ENCODE measurements at regions not wholly inside any gene's neighbourhood (a gene's known extent, or its start where the extent isn't known, plus 50 kb on each side); places are given as distances from the start of the nearest gene placed in this dataset.

- no peak for DNase-seq
Observed at GRCh38 chr1:82220754-82221153, 420.0 kb downstream of the ADGRL2 start.

- no peak for DNase-seq
Observed at GRCh38 chr1:82219841-82220240, 419.1 kb downstream of the ADGRL2 start.

DNA sequence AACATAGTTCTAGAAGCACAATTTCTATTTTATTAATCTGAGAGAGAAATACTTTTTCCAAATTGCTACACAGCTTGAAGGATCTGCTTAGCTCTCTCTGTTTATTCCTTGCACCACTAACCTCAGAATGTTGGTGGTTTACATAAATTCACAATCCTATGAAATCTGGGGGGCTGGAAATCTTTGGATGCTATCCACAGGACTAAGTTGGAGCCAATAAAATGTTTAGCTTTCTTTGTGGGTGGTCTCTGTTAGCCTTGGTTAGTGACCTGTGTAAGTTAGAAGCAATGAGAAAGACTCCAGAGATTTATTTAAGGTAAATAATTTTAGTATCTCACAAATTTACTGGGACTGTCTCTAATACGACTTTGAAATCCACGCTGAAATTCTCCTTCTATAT lies 418.1 kb downstream of the ADGRL2 start:
- DNase-seq: no peak

DNA sequence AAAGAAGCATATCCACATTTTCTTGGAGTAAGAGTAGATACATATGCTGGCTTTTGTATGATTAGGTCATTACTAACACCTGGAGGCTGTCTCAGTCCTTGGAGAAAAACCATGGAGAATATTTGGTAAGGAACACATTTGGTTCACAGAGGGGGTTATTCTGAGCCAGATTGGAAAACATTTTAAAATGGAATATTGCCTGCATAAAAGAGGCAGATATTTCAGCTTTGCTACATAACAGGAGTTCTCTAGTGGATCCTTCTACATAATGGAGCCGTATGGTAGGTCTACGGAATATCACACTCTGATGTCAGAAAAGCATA lies 415.1 kb downstream of the ADGRL2 start:
- no peak for DNase-seq

DNA sequence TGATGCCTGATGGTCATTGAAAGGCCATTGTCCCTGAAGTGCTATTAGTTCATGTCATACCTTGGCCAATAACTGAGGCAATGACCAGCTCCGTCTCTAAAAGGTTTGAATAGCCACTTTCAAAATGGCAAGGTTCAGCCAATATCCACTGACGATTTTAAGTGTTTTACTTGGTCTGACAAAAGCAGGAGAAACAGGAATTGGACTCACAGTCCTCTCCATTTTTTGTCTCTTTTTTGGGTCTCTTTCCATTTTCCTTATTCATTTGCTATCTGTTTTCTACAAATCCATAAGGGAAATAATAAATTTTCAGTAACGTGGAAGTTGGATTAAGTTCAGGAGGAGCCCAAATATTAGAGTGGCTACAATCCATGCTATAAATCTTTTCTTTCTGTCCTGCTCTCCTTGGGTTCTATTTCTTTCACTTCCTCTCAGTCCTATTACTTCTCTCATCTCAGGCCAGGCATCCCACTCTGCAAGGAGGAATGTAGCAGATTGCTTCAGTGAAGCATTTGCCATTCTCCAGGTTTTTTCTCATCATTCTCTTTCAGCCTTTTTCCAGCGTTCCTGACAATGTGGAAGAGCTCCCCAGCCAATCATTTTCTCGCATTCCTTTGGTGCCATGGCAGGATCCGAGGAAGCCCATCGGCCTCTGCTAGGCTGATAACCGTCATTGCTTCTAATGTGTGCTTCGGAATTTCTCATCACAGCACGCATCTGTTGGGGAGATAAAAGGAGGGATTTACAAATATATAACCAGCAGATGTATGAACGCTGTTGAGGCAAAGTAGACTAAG lies 414.5 kb downstream of the ADGRL2 start:
- DNase-seq: no peak

DNA sequence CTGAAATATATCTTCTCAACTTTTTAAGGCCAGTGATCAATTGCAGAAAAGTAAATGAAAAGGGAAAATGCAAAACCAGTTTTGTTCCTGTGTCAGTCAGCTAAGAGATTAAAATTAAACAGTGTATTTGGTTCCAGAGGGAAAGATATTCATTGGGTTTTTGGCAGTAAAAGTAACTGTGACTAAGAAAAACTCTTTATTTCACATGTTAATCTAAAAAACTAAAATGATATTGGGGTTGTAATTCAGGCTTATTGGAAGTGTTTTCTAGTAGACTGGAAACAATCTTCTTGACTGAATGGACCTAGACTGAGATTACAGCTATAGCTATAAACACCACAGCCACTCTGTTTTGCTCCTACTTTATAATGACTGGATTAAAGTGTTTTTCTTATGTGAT lies 413.9 kb downstream of the ADGRL2 start:
- no peak for DNase-seq

- no peak for DNase-seq
Observed at GRCh38 chr1:82197606-82198005, 396.9 kb downstream of the ADGRL2 start.

- DNase-seq: no peak
Observed at GRCh38 chr1:82195245-82195644, 394.5 kb downstream of the ADGRL2 start.

- no peak for DNase-seq
Observed at GRCh38 chr1:82185084-82185483, 384.4 kb downstream of the ADGRL2 start.

DNA sequence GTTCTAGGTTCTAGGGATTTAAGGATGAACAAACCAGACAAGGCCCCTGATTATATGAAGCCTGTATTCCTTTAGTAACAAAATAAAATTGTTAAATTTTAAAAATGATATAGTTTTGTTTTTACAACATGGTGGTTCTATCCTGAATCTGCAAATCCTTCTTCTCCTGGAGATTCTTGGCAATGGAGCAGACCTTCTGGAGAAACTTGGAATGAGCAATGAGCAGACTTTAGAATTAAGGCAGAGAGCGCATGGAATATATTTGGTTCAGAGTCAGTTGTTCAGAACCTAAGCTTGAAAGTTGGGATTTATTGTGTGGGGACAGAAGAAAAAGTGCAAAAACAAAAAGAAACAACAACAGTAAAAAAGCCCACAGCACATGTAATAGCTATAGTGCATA lies 381.1 kb downstream of the ADGRL2 start:
- no peak for DNase-seq

- DNase-seq: no peak
Observed at GRCh38 chr1:82179131-82179530, 378.4 kb downstream of the ADGRL2 start.

DNA sequence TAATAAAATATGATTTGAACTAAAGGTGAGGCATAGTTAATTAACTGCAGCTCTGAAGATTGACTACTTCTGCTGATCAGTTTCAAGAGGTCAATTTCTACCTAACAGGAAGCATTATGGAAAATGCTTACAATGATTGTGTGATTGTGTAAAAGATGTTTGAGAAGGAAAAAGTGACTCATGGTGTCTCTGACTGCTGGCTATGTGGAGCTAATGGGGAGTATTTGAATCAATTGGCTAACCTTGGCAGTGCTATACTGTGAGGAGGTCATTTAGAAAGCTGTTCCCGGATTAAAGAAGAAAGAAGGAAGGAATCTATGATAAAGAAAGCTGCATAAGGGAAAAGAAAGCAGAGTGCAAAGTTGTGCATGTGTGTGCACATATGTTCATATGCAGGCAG lies 376.5 kb downstream of the ADGRL2 start:
- DNase-seq: no peak

- DNase-seq: no peak
Observed at GRCh38 chr1:82171955-82172354, 371.2 kb downstream of the ADGRL2 start.

GRCh38 chr1:82168482-82168881 lies 367.7 kb downstream of the ADGRL2 start:
- no peak for DNase-seq

- DNase-seq: no peak
Observed at GRCh38 chr1:82165304-82165703, 364.6 kb downstream of the ADGRL2 start.

DNA sequence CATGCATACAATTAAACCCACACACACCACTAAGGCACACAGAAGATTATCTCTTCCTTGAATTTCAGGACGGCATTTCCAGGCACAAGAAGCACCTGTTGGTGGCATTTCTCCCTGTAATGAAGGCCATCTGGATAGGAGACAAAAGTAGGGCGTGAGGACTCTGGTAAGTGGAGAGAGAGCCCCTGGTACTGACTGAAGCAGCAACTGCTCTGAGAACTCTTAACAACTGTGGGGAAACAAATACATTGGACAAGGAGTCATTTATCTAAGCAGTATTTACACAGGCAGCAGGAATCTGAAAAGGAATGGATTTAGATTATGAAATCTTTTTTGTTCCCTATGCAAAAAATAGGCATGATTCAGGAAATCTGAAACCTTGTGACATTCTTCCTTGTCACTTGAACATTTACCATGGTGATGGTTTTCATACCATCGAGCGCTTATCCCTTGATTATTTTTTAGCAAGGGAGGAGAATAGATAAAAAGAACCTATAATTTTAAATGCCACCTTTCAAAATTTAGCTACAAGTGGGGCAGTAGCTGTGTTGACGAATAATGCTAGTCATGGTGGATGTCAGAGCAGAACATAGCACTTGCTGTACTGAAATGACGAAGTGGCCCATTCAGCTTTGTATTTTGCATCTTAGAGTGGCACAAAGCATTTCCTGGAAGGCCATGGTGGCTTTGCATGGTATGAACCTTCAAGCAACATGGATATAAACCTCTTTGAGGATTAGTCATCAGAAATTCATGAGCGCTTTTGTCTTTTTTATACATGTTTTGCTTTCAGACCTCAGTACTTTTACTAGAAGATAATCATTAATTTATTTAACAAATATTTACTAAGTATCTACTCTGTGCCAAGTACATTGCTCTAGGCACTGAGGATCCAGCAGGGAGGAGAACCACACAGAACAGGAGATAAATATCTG lies 362.0 kb downstream of the ADGRL2 start:
- DNase-seq: no peak

DNA sequence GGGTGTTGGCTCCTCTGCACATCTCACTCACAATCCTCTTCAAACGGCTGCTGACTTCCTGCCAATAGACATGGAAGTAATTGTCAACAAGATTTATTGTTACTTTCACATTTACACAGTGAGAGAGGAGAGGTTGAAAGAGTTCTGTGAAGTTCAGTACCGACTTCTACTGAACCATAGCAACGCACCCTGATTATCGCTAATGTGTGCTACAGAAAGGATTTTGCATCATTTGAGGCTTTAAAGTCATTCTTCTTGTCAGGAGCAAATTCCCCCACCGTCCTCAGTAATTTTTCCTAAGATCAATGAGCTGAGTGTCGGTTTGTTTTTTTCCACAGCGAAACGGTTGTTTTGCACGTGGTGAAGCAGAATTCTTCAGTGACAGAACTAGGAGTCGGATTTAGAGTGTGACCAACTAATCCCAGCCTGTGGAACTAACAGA lies 361.0 kb downstream of the ADGRL2 start:
- no peak for DNase-seq

GRCh38 chr1:82160903-82161302 lies 360.2 kb downstream of the ADGRL2 start:
- DNase-seq: no peak

DNA sequence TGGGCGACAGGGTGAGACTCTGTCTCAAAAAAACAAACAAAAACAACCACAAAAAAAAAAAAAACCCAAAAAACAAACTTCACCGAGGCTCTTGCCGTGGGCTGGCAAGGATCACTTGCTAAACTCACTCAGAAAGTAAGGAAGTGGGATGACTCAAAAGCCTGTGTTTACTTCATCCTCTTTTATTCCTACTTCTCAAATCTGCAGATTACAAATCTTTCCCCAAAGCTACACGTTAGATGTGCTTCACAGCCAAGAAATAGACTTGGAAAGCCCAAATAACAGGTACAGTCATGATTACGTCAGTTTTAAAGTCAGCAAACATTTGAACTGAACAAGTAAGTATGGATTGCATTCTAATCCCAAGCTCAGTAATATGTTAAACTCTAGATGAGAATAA lies 359.3 kb downstream of the ADGRL2 start:
- no peak for DNase-seq

DNA sequence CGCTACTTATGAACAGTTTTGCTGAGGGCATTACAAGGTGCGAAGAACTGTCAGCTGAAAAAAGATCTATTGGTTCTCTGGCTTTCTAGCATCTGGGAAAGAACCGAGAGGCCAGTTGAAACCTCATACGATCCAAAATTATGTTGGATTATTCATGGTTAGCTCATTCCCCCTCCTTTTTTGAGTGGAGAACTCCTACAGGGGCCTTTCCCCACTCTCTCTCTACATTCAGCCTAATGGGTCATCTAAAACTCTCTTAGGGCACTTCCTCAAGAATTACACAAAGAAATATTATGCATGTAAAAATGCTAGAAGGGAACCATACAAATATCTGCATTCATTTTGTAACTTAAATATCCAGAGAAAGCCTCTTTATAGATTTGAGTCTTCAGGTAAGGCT lies 358.2 kb downstream of the ADGRL2 start:
- DNase-seq: no peak

DNA sequence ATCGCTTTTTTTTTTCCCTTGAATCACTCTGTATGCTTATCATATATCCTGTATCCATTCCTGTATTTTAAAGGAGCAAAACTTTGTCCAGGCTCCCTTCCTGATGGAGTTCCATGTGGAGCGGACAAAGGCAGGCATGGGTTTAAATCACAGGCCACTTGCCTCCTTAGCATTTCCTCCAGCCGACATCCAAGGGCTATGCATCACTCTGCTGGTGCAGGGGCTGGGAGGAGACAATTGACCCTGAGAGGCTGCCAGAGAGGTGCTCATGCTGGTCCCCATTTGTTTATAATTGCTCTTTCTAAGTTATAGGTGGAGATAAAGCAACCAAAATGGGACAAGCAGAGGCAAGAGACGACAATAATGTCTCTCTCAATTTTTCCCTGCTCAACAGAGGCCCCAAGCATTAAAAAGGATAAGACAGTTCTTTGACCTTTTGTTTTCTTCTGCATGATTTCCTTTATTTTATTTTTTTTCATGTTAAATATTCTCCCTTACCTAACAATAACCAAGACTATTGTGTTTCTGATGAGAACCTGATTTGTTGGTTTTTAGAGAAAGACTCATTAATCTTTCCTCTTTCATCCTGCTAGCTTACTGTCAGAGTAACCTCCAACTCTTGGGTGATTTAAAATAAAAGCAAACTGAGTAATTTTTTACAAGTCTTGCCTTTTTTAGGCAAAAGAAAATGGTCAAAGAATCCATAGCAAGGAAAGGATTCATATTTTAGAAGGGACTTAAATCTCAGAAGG lies 353.7 kb downstream of the ADGRL2 start:
- DNase-seq: no peak

DNA sequence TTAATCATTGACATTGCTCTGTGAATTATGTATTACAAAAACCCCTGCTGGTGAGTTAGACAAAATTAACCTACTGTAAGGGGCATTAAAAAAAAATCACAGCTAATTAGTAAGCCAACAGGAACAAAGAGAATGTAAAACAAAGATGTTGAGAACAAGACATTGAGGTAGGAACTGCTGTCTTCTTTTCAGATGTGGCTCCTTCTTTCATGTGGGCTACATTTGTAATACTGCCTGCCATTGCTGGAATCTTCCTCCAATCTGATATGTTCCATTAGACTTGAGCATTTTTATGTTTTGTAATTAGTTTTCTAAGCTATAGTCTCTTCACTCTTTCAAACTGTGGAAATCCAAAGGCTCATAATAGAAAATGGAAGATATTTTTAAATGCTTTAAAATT lies 353.0 kb downstream of the ADGRL2 start:
- no peak for DNase-seq

GRCh38 chr1:82153272-82153629 lies 352.5 kb downstream of the ADGRL2 start:
- DNase-seq: no peak

All from CD4-positive, alpha-beta T cell treated with Interleukin-4 for 1 hour (primary cell).